HT-29 (cell line): ENCODE measurements at regions not wholly inside any gene's neighbourhood (a gene's known extent, or its start where the extent isn't known, plus 50 kb on each side); places are given as distances from the start of the nearest gene placed in this dataset.

Experiments
- DNase-seq: peaks from one replicate; pipeline ENCODE4 v3.0.0-alpha.2; 2015; ENCODE audit warnings: low spot score

DNA sequence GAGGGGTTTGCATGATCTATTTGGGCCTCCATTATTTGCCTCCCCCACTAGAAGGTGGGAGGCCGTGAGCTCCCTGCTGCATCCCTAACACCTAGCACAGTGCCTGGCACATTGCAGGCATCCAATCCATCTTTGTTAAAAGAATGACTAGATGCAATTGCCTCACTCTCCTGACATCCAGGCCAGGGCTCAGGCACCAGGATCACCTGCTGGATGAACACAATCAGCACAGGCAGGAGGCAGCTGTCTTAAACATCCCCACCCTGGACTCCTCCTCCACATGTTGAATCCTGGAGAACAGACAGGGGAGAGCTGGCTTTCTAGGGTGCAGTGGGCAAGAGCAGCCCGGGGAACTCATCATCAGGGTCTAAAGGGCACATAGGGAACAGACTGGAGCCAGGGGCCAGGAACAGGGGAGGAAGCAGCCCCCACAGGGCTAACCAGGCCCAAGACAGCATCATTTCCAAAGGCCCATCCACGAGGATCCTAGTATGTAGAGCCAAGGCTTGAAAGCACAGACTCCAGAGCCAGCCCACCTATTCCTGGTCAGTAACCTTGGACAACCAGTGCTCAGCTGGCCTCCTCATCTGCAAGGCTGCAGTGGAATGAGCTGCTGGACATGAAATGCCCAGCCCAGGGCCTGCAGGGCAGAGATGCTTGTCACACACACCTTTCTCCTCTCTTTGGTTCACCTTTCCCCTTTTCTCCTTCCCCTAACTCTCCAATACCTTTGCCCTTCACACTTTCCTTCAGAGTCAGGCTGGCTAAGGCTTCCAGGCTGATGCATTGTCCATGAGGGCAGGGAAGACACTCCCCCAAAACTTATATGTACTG is 254.4 kb upstream of the TLE3 start:
- DNase-seq: no peak

DNA sequence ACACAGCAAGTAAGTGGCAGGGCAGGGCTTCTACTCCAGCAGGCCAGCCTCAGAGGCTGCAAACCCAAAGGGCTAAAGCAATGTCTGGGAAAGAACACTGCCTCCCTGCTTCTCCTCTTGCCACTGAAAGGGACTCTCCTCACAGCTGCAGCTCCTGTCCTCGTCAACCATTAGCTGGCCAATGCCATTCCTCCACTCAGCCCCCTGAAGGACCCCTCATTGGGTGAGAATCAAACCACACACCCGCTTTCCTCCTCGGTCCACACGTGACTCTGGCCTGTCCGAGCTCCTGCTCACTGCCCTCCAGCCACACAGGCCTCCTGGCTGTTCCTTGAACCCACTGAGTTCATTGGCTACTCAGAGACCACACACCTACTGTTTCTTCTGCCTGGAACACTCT is 253.7 kb upstream of the TLE3 start:
- no peak for DNase-seq

DNA sequence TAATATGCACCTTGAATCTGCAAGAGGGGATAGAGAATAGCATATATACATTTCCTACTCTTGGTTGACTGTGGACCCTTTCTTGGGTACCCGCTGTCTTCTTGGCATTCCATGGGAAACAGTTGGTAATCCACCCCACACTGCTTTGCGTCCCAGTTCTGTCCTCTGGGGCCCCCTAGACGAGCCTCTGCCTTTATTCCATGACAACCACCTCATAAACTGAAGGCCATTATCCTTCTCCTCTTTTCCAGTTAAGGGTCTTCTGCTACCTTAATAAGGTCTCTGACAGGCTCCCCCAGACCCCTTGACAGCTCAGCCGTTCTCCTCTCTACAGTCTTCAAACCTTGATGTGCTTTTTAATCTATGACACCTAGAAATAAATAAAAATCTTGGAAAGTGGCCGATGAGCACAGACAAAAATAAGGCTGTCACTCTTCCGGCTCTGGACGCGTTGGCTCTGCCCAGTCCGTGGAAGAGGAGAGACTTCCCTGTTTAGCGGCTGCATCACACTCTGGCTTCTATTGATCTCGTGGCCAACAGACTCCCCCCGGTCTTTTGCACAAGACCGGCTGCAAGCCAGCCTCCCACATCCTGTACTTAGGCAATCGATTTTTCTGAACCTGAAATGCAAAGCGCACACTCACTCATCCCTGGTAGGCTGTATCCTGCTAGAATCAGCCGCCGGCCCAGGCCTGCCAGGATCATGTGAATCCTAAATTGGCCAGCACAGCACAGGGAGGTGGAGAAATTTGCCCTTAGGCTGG is 251.0 kb upstream of the TLE3 start:
- DNase-seq: no peak

- DNase-seq: no peak
Measured at GRCh38 chr15:70348226-70348543, 250.5 kb upstream of the TLE3 start.

- DNase-seq: no peak
Measured at GRCh38 chr15:70347321-70348225, 249.9 kb upstream of the TLE3 start.

GRCh38 chr15:70345251-70346019 is 247.7 kb upstream of the TLE3 start:
- no peak for DNase-seq

- DNase-seq: no peak
Measured at GRCh38 chr15:70344666-70345065, 246.9 kb upstream of the TLE3 start.

GRCh38 chr15:70343961-70344621 is 246.4 kb upstream of the TLE3 start:
- no peak for DNase-seq

DNA sequence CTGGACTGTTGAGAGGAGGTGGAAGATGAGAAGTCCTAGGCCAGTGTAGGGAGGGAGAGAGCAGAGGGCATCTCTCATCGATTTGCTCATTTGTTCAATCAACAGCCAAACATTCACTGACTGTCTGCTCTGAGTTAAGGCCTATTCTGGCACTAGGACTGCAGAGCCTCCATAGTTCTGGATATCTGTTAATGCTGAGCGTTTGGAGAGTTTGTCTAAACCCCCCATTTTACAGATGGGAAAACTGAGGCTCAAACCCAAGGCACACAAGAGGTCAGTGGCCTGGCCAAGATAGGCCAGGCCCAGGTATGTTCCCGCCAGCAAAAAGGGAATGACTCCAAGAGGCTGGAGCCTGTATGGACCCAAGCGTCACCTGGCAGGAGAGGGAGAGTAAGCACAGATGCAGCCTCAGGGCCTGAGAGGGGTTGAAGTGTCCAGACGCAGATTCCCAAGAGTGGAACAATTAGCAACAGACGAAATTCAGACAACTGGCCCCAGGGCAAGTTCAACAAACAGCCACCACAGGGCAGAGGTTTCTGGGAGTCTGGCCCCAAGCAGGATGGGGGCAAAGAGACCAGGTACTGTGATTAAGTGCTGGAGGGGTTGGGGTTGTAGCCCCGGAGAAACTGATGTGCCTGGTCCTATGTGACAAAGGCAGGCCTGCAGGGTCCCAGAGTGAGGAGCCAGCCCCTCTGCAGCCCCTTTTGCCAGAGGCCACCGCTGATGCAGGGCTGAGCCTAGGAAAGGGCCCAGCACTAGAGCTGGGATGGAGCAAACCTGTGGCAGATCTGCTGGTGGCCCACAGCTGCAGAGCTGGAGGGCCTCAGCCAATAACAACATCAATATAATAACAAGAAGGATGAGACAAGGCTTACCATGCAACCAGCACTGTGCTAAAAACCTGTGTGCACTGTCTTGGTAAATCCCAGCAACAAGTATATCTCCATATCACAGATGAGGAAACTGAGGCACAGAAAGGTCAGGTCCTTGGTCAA is 245.1 kb upstream of the TLE3 start:
- no peak for DNase-seq

- DNase-seq: no peak
Measured at GRCh38 chr15:70342141-70342540, 244.4 kb upstream of the TLE3 start.

DNA sequence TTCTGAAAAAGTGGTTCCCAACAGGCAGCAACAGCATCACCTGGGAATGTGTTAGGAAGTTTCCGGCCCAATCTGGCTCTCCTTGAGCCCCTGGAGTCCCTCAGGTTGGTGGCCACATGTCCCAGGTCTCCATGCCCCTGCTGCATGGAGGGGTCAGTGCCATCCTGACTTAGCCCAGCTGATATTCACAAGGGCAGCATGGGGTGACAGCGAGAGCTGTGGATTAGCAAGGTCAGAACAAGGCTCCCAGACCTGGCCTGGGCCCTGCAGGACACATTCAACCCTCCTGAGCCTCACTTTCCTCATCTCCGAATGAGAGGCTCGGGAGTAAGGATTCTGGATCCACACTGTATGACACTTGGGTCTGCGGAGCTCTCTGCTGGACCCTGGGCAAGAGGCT is 243.8 kb upstream of the TLE3 start:
- DNase-seq: no peak

- DNase-seq: no peak
Measured at GRCh38 chr15:70340494-70340870, 242.8 kb upstream of the TLE3 start.

- DNase-seq: no peak
Measured at GRCh38 chr15:70339571-70340493, 242.1 kb upstream of the TLE3 start.

DNA sequence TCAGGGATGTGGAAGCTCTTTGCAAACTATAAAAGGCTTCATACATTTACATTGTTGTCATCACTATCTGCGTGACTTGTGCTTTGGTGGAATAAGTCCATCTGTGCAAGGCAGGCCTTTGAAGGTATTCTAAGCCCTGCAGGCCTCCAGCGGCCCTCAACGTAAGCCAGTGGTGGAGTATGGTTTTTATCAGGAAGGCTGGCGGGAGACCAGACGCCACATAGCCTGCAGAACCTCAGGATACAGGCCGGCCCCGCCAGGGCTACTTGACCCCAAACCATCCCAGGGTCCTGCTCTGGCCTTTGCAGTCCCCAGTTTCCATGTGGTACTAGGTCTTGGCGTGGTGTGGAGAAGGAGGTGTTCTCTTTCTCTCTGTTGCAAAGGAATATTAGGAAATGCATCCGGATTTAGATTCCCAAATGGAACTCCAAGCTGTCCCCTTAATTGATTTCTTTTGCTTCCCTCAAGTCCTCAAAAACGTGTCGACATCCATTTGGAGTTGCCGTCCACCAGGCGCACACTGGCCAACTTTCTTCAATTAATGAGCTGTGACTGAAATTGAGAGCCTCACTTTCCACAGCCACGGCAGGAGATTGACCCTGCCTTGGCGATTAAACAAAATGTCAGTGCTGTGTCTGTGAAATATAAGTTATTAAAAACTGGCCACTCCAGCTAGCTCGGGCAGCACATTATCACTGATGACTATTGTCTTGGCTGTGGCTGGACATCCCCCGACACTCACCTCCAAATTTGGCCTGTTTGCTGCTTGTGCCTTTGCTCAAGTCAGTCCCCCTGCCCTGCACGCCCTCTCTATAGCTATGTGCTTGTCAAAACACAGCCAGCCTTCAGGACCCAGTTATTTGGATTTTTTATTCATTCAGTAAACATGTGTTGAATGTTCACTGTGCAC is 239.8 kb upstream of the TLE3 start:
- no peak for DNase-seq

- DNase-seq: no peak
Measured at GRCh38 chr15:70336425-70337009, 238.8 kb upstream of the TLE3 start.

DNA sequence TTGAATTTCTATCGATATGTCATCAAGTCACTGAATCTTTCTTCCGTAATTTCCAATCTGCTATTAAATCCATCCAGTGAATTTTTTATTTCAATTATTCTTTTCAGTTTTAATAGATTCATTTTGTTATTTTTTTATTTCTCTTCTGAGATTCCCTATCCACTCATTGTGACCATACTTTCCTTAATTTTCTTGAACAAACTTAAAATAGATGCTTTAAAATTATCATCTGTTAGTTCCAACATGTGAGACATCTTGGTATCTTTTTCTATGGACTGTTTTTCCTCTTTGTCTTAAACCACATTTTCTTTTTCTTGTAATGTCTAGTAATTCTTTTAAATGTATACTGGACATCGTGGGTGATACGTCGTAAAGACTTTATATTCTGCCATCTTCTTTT is 236.6 kb upstream of the TLE3 start:
- no peak for DNase-seq

GRCh38 chr15:70329179-70329578 is 231.5 kb upstream of the TLE3 start:
- DNase-seq: no peak
